K562 (cell line): ENCODE measurements at regions not wholly inside any gene's neighbourhood (a gene's known extent, or its start where the extent isn't known, plus 50 kb on each side); places are given as distances from the start of the nearest gene placed in this dataset.

ENCODE experiments used
- BRF2 ChIP-seq: IDR thresholded peaks from 3 replicates; pipeline ENCODE4 v1.6.1; 2011; ENCODE audit warnings: borderline replicate concordance, mild to moderate bottlenecking; ENCODE audit not compliant: insufficient read length, insufficient read depth
- CBX8 ChIP-seq: fragments of 200-600 bp; sonication (generic); IDR thresholded peaks from 2 replicates; pipeline ENCODE4 v1.6.1; 2012; ENCODE audit warnings: borderline replicate concordance, mixed run types, low read depth, mild to moderate bottlenecking, moderate library complexity, mixed read lengths, low read length, control low read depth, inconsistent platforms; ENCODE audit not compliant: poor library complexity, severe bottlenecking; ENCODE audit errors: extremely low read depth
- CREBBP ChIP-seq: IDR thresholded peaks from one replicate; pipeline ENCODE4 v1.6.1; 2012; ENCODE audit warnings: low read depth, mild to moderate bottlenecking, control low read depth, inconsistent platforms, low read length
- CTCF ChIP-seq, 3 experiments: IDR thresholded peaks in 2 of 3; conservative IDR thresholded peaks in 1 of 3; 2 replicates each; pipeline ENCODE4 v1.5.1; 2011 to 2012; ENCODE audit warnings: low read length in 3 of 3, mild to moderate bottlenecking in 3 of 3, control low read depth in 2 of 3, improper control_type of control experiment in 1 of 3, inconsistent platforms in 1 of 3, low read depth in 1 of 3, mixed read lengths in 1 of 3, moderate library complexity in 1 of 3; ENCODE audit not compliant: insufficient read depth in 2 of 3
- FOSL1 ChIP-seq: fragments of 200-800 bp; sonication (Bioruptor generic); conservative IDR thresholded peaks from 2 replicates; pipeline ENCODE4 v1.6.1; 2016; ENCODE audit warnings: missing genetic modification characterization, missing compliant biosample characterization
- FOXJ3 ChIP-seq: sonication (generic); formaldehyde crosslinking; IDR thresholded peaks from 2 replicates; pipeline ENCODE4 v1.4.0; 2020; ENCODE audit warnings: mild to moderate bottlenecking, missing genetic modification reagents
- FOXK2 ChIP-seq, 2 experiments: fragments of 450-650 bp; IDR thresholded peaks in 1 of 2; conservative IDR thresholded peaks in 1 of 2; 2 replicates each; pipeline ENCODE4 v1.6.1; 2016; ENCODE audit warnings: low read depth in 2 of 2, mild to moderate bottlenecking in 1 of 2
- JUN ChIP-seq, 2 experiments: sonication (generic) in 1 of 2; formaldehyde crosslinking in 1 of 2; IDR thresholded peaks; 2 replicates each; pipeline versions ENCODE4 v1.6.1 to v1.8.0; 2012 to 2022; ENCODE audit warnings: borderline replicate concordance in 2 of 2, mild to moderate bottlenecking in 2 of 2, improper control_type of control experiment in 1 of 2, low read depth in 1 of 2, low read length in 1 of 2, missing genetic modification reagents in 1 of 2
- POLR2A ChIP-seq: fragments of 450-650 bp; conservative IDR thresholded peaks from 2 replicates; pipeline ENCODE4 v1.6.1; 2016
- POLR2AphosphoS5 ChIP-seq: IDR thresholded peaks from 2 replicates; pipeline ENCODE4 v1.6.1; 2011; ENCODE audit warnings: mild to moderate bottlenecking, low read depth, low read length, moderate library complexity; ENCODE audit not compliant: control insufficient read depth, insufficient read depth
- RCOR1 ChIP-seq, 2 experiments: IDR thresholded peaks; 2 replicates each; pipeline ENCODE4 v1.6.1; 2012; ENCODE audit warnings: low read depth in 2 of 2, low read length in 2 of 2, borderline replicate concordance in 1 of 2, improper control_type of control experiment in 1 of 2
- REST ChIP-seq, 2 experiments: fragments of 450-650 bp; formaldehyde crosslinking in 1 of 2; IDR thresholded peaks; 2 replicates each; pipeline versions ENCODE4 v1.4.0 to v1.6.1; 2014 to 2020; ENCODE audit warnings: mild to moderate bottlenecking in 2 of 2, borderline replicate concordance in 1 of 2, low read depth in 1 of 2
- YY1 ChIP-seq, 3 experiments: IDR thresholded peaks; 2 replicates each; pipeline ENCODE4 v1.6.1; 2011; ENCODE audit warnings: low read length in 2 of 3, mild to moderate bottlenecking in 2 of 3, moderate library complexity in 2 of 3, borderline replicate concordance in 1 of 3, control low read depth in 1 of 3, low read depth in 1 of 3; ENCODE audit not compliant: insufficient read depth in 3 of 3, insufficient replicate concordance in 2 of 3, control insufficient read depth in 1 of 3, insufficient read length in 1 of 3; ENCODE audit errors: extremely low read depth in 1 of 3
- ZNF609 ChIP-seq: sonication (generic); formaldehyde crosslinking; IDR thresholded peaks from 2 replicates; pipeline ENCODE4 v1.8.1; 2023; ENCODE audit warnings: missing genetic modification reagents, mild to moderate bottlenecking, borderline replicate concordance

GRCh38 chr12:73225941-73226340 is 953.8 kb downstream of the TRHDE start:
- no peak for TF ChIP-seq FOXJ3 (CRISPR knock-in tag)
- TF ChIP-seq POLR2A: no peak
- TF ChIP-seq CTCF (IDR thresholded peaks at IDR 0.05 in 2 of 3, conservative IDR thresholded peaks at IDR 0.05 in 1 of 3; ENCODE audit: insufficient read depth in 2 of 3, low read depth in 1 of 3, low read length in 3 of 3): no peak
- TF ChIP-seq ZNF609 (CRISPR knock-in tag): no peak
- no peak for TF ChIP-seq RCOR1 (IDR thresholded peaks at IDR 0.05; ENCODE audit: borderline replicate concordance in 1 of 2, low read depth in 2 of 2, low read length in 2 of 2)
- TF ChIP-seq CREBBP: no peak
- TF ChIP-seq POLR2AphosphoS5: no peak
- no peak for TF ChIP-seq FOXK2 (conservative IDR thresholded peaks at IDR 0.05 in 1 of 2, IDR thresholded peaks at IDR 0.05 in 1 of 2; ENCODE audit: low read depth in 2 of 2)
- no peak for TF ChIP-seq CBX8
- TF ChIP-seq BRF2: no peak
- TF ChIP-seq YY1 (IDR thresholded peaks at IDR 0.05; ENCODE audit: borderline replicate concordance in 1 of 3, control insufficient read depth in 1 of 3, extremely low read depth in 1 of 3, insufficient read depth in 3 of 3, insufficient read length in 1 of 3, insufficient replicate concordance in 2 of 3, low read depth in 1 of 3, low read length in 2 of 3): no peak
- TF ChIP-seq FOSL1 (tag): no peak
- TF ChIP-seq REST (IDR thresholded peaks at IDR 0.05; ENCODE audit: borderline replicate concordance): no peak
- no peak for TF ChIP-seq REST (CRISPR knock-in tag; IDR thresholded peaks at IDR 0.05; ENCODE audit: low read depth)
- TF ChIP-seq JUN (IDR thresholded peaks at IDR 0.05; ENCODE audit: borderline replicate concordance, low read depth, low read length): no peak
- TF ChIP-seq JUN (CRISPR knock-in tag; IDR thresholded peaks at IDR 0.05; ENCODE audit: borderline replicate concordance): no peak
